ENCODE measurements at regions not wholly inside any gene's neighbourhood (a gene's known extent, or its start where the extent isn't known, plus 50 kb on each side); places are given as distances from the start of the nearest gene placed in this dataset.
"Not testable (repeated sequence)": the region's sequence is repeated elsewhere in the genome, so short reads cannot be mapped to it uniquely, and the experiment has no call there.

DNA sequence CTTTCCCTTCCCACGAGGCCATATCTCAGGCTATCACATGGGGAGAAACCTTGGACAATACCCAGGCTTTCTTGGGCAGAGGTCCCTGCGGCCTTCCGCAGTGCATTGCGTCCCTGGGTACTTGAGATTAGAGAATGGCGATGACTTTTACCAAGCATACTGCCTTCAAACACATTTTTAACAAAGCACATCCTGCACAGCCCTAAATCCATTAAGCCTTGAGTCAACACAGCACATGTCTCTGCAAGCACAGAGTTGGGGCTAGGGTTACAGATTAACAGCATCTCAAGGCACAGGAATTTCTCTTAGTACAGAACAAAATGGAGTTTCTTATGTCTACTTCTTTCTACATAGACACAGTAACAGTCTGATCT lies 494.2 kb downstream of the IGSF11 start:
- DNase-seq (ENCODE audit: low spot score); ATAC-seq; intact Hi-C loops (cut with DNase I): not testable (repeated sequence)

DNA sequence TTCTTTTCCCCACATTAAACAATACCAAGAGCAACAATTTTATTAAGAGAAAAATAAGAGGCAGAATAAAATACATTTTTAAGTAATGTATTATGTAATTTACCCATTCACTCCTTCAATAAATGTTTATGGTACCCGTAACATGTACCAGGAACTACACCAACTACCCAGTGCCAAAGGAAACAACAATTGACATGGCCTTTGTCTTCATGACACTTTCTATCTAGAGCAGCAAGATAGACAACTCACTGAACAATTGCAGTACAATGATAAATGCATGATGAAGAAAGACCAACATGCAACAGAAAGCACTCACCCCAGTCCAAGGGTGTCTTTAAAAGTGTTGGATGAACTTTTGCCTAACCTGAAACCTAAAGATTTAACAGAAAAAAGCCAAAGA lies 493.8 kb downstream of the IGSF11 start:
- DNase-seq (ENCODE audit: low spot score), result no peak
- intact Hi-C loops (cut with DNase I), result no loop called here
- no peak for ATAC-seq

DNA sequence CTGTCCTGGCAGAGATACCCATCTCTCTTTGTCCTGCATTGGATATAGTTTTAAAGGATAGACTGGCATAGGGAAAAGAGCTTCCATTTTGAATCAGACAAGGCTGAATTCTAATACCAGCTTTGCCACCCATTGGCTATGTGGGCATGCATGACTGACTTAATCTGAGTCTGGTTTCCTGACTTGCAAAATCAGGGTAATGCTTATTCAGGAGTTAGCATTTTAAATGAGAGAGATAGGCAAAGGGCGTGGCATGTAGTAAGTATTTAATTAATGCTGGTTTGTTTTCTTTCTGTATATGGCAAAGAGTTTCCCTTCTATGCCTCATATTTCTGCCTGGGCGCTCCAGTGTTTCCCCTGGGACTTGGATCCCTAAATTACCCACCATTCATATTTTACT lies 492.9 kb downstream of the IGSF11 start:
- ATAC-seq, result no peak
- DNase-seq (ENCODE audit: low spot score), result no peak
- intact Hi-C loops (cut with DNase I), result no loop called here

DNA sequence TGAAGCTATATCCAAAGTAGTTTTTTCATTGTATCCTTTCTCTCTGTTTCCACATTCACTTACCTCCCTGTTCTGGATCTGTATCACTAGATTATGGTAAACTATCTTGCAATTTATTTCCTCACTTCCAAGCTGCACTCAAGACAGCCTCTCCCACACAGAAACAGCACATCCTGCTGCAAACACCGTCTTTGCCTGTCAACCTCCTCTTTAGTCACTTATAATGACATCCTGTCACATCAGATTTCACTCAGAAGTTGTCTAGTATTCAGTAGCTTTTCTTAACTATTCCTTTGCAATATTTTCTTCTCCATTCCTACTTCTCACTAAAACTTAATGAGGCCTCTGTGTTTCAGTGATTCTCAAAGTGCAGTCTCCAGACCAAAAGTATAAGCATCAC lies 490.8 kb downstream of the IGSF11 start:
- intact Hi-C loops (cut with DNase I), result no loop called here
- DNase-seq (ENCODE audit: low spot score), result no peak
- no peak for ATAC-seq

DNA sequence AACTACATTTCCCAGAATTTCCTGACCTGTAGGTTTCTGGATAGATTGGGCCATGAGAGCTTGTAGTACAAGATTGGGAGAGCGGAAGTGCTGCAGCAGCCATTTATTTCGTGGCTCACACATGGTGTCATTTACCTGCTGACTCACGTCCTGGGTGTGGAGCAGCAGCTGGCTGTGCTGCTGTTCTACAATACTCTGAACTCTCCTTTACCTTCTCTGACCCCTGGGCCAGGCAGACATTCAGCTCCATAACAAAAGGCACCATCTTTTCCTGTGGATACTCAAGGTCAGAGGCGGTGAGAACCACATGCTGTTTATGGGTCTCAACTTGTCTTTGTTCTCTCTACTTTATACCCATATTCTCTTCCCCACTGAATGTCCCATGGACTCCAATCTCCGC lies 490.2 kb downstream of the IGSF11 start:
- ATAC-seq (no peak), DNase-seq (ENCODE audit: low spot score) (no peak)
- intact Hi-C loops (cut with DNase I), result no loop called here

DNA sequence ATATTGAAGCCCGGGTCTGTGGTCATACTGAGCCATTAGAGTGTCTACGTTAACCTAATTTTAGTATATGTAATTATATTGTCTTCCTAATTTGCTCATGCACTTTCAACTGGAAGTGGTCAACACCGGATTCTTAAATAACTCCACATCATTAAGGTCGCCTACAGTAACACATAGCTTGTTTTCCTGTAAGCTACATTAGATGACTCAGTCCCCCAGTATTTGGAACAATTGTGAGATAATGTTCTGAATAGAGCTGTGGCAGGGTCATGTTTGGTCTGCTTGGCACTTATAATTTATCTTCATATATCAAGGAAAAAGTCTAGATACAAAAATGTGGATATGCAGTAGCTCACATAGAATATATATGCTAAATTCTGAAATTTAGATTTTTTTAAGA lies 486.2 kb downstream of the IGSF11 start:
- DNase-seq (ENCODE audit: low spot score) (no peak), ATAC-seq (no peak)
- intact Hi-C loops (cut with DNase I), result no loop called here

DNA sequence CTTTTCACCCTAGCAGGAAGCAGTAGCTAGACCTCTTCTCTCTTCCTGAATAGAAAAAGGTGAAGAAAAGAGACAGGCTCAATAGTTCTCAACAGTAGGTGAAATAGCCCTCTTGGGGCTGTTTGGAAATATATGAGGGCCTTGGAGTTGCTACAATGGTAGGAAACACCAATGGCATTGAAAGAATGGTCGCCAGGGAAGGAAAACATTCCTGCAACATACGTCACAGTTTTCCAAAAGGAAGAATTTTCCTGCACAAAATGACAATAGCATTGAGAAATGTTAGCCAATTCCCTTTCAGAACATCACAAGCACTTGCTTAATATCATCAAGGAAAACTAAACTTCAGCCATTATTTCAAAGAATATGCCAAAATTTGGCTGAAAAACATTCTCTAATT lies 484.5 kb downstream of the IGSF11 start:
- intact Hi-C loops (cut with DNase I), result no loop called here
- DNase-seq (ENCODE audit: low spot score) (no peak), ATAC-seq (no peak)

DNA sequence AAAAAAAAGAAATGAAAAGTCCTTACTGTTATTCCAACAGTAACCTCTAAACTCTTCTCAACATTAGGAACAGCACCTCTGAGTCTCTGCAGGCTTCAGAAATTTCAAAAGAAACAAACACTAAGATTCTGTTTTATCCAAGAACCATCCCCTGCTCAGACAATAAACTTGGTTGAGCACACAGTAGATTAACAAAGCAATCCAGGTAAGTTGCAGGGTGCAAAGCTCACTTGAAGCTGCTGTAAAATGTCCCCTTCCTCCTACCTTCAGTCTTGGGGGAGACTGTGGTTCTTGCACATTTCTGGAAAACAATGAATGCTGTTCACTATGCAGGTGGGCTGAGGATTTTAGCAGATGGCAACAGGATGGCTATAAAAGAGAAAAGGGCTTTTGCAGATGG lies 484.1 kb downstream of the IGSF11 start:
- ATAC-seq, result no peak
- intact Hi-C loops (cut with DNase I), result no loop called here
- no peak for DNase-seq (ENCODE audit: low spot score)

DNA sequence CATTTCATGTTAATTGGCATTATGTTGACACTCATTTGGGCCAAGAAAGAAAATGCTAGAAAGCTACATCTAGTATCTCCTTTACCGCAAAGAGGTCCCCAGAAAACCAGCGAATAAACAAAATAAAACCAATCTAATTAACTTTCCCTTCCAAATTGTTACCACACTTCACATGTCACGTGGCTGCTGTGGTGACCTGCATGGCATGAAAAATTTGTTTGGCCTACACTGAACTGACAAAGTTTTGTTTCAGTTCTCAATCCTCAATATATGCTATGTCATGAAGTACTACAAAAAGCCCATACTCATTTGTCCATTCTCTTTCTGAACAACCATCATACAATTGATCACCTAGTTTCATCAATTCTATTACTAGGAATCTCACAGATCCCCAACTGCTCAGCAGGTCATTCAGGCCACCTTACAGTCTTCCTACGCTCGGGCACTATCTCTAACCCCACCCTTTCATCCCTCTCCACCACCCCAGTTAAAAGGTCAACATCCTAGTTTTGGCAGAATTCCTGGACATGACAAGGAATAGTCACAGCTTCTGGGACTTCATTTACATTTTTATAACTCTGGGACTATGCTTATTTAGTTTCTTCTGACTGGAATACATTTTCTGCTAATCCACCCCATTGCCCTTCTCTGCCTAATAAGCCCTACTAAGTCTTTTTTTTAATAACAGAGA lies 480.4 kb downstream of the IGSF11 start:
- ATAC-seq, result no peak
- intact Hi-C loops (cut with DNase I), result no loop called here
- DNase-seq (ENCODE audit: low spot score), result no peak

DNA sequence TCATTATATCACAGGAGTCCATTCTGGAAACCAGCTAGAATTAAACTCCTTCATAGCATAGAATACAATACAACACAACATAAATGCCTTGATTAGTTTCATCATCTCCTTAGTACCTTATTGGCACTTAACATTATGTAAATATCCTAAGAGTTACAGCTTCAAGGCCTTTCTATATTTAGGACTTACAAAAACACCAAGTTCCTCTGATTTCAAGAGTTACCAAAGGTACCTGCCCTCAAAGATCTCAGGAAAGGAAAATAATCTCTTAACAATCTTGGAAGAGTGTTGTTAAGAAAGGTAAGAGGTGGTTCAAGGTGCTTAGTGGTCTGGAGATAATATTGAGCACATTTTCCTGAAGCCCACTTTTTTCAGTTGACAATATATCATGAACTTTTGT lies 477.7 kb downstream of the IGSF11 start:
- intact Hi-C loops (cut with DNase I), result no loop called here
- DNase-seq (ENCODE audit: low spot score), result no peak
- no peak for ATAC-seq

DNA sequence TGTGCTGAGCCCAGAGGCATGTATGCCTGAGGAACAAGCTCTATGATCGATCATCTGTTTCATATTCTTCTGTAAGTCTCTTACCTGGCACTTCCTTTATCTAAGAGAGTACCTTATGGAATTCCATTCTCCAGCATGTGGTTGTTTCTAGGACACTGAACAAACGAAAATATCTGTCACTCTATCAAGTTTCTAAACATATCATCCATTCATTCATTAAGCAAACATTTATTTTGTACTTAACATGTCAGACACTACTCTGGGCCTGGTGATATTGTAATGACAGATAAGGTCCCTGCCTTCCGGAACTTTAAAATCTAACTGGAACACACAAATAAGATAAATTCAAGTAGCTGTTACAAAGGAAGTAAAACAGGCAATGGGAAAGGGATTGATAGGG lies 477.1 kb downstream of the IGSF11 start:
- intact Hi-C loops (cut with DNase I), result no loop called here
- no peak for ATAC-seq
- no peak for DNase-seq (ENCODE audit: low spot score)

DNA sequence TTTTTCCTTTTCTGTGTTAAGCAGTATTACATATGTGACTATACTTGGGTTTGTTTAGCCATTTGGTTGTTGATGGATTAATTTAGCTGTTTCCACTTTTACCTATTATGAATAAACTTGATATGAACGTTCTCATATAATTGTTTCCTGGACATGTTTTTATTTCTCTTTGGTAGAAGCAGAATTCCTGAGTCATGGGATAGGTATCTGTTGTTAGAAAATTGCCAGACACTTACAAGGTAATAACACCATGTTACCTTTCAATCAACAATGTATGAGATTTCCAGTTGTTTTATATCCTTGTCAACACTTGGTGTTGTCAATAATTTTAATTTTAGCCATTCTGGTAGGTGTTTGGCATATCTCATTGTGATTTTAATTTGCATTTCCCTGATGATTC lies 475.4 kb downstream of the IGSF11 start:
- intact Hi-C loops (cut with DNase I), result no loop called here
- no peak for DNase-seq (ENCODE audit: low spot score)
- ATAC-seq, result no peak

DNA sequence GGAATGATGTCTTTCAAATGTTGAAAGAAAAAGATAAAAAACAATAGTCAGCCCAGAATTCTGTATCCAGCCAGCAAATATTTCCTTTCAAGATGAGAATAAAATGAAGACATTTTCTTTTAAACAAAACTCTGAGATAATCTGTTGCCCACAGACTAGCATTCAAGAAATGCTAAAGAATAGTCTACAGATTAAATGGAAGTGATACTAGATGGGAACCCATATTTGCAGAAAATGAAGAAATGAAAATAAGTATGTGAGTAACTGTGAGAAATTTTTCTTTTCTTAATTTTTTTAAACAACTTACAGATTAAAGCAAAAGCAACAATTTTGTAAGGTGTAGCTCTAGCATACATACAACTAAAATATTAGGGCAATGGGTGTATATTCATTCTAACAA lies 469.8 kb downstream of the IGSF11 start:
- ATAC-seq (no peak), DNase-seq (ENCODE audit: low spot score) (no peak)
- intact Hi-C loops (cut with DNase I), result no loop called here

DNA sequence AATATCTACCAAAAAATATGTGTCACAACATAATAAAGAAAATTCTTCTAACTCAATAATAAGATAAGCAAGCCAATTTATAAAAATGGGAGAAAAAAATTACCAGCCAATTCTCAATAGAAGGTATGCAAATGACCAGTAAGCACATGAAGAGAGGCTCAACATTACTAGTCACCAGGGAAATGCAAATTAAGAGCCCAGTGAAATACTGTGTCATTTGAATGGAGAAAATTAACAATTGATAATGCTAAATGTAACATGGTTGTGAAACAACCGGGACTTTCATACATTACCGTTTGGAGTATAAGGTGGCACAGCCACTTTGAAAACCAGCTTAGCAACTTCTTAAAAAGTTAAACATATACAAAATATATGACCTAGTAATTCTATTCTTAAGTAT lies 460.7 kb downstream of the IGSF11 start:
- no peak for DNase-seq (ENCODE audit: low spot score)
- ATAC-seq, result no peak
- intact Hi-C loops (cut with DNase I), result no loop called here

DNA sequence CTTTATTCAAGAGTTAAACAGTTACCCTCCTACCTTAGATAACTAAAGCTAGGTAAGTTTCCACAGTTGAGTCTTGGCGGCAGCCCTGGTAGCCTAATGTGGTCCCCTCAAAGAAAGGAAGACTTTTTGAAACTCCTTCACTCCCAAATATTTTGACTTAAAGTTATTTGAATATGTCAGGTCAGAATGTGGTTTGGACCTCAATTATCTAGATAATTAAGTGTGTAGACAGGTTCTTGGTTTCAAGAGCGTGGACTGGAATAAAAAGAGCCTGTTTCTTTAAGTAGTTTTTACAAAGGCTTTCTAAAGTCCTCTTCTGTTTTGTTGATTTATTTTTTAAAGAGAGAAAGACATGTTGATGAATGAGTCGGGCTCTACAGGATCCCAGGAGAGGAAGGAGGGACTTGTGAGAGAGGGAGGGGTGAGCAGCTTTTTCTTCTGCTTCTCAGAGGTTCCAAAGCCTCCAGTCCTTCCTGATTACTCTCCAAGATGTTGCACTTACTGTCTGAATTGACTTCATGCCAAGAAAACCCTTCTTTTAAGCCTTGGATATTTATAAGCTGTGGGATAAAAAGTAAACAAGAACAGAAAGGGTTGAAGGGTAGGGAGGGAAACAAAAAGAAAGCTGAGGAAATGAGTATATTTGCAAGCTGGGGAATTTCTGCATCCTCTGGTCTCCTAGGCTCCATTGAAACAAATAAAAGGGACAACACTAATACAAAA lies 457.4 kb downstream of the IGSF11 start:
- DNase-seq (ENCODE audit: low spot score) (no peak), ATAC-seq (peak; percentile 28)
- intact Hi-C loops (cut with DNase I), result no loop called here

DNA sequence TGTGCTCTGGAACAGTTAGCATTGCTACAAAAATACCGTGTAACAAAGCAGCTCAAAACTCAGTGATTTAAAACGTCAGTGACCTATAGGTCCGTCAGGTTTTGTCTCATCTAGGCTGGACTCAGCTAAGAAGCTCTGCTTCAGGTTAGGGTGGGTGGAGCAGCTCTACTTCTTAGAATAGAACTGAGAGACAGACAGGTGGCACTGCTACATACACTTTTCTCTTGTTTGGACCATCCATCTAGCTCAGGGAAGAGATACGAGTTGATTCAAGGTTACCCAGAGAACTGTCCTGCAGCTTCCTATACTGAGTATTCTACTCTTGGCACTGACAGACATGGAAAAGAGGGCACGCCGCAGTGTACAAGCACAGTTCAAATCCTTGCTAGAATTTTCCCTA lies 456.1 kb downstream of the IGSF11 start:
- DNase-seq (ENCODE audit: low spot score), result no peak
- intact Hi-C loops (cut with DNase I), result no loop called here
- ATAC-seq, result no peak

DNA sequence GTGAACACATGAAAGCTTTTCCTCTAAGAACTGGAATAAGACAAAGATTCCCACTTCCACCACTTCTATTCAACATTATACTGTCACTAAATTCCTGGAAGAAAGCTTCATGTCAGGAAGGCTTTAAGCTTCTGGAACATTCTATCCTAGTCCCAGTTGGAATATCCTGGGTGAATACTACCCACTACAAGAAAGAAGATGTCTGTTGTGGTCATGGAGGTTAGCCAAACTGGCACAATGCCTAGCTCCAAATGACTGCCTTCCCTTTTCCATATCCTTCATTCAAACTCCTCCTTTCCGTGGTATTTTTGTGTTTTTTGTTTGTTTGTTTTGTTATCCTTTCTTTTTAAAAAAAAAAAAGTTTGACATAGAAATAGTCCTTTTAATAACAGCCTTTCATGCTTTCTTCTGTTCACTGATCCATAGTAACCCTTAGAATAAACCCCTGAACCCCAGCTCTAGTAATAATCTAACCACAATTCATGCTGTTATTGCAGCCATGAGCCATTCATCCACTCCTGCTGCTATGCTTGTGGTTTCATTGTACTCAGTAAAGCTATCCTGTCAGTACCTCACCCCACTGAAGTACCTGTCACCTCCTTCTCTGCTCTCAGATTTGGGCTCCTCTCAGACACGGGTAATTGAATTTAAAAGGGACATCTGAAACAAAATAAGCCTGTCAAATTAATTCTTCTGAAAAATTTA lies 447.5 kb downstream of the IGSF11 start:
- ATAC-seq (peak; percentile 65), DNase-seq (ENCODE audit: low spot score) (peak; percentile 62)
- intact Hi-C loops (cut with DNase I), result no loop called here

DNA sequence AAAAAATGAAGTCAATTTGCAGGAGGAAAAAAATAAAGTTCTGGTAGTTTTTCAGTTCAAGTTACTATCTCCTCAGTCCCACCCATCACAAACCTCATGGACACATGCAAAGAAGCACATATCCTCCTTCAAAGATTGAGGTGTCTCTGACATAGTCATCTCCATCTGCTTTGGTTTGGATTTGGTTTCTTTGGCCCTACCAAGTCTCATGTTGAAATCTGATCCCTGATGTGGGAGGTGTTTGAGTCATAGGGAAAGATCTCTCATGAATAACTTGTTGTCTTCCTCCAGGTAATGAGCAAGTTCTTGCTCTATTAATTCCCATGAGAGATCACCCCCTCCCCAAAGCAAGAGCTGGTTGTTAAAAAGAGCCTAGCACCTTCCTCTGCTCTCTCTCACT lies 446.8 kb downstream of the IGSF11 start:
- intact Hi-C loops (cut with DNase I), result no loop called here
- ATAC-seq, result no peak
- no peak for DNase-seq (ENCODE audit: low spot score)

DNA sequence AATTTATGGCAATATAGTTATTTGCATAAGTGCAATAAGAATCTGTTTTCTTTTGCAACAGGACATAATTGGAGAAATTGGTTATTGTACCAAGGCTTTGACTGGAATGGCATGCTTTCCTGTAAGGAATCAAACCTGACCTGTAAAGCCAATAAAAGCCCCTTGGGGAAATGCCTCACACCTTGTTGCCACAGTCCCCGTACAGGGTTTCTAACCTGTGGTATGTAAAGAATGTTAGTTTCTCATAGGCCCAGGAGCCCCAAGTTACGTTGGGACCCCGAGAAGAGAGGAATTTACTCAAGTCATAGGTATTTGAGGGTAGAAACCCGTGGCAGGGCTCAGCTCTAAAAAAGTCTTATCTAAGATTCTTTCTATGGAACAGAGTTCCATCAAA lies 441.4 kb downstream of the IGSF11 start:
- intact Hi-C loops (cut with DNase I), result no loop called here
- ATAC-seq, result no peak
- no peak for DNase-seq (ENCODE audit: low spot score)

DNA sequence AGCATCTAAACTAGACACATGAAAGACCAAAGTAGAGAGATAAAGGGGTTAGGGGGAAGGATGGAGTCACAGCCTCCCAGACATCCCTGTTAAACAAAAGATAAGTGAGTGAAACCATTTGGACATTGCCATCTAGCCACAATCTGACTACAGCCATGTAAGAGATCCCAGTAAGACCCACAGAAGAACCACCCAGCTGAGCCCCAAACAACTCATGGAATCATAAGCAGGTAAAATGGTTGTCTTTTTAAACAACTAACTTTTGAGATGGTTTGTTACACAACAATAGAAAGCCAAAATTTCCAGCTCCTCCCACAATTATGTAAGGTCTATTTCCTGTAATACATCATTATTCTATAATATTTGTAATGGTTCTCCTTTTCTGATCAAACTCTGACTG lies 437.5 kb downstream of the IGSF11 start:
- ATAC-seq, result no peak
- intact Hi-C loops (cut with DNase I), result no loop called here
- DNase-seq (ENCODE audit: low spot score), result no peak

Data from sciatic nerve (tissue), 2 donors.